ENCODE measurements at regions not wholly inside any gene's neighbourhood (a gene's known extent, or its start where the extent isn't known, plus 50 kb on each side); places are given as distances from the start of the nearest gene placed in this dataset.

GRCh38 chr5:125660231-125660895 is 762.8 kb upstream of the GRAMD2B start:
- Histone ChIP-seq H3K36me3 (ENCODE audit: control insufficient read depth, insufficient read depth, low read length) (no peaks in the 10 kb centered on the region), H3K9ac (ENCODE audit: extremely low read depth, low read length, poor library complexity, severe bottlenecking) (no peak overlapping the region), H3K27me3 (ENCODE audit: control insufficient read depth, insufficient read depth, low read length, poor library complexity, severe bottlenecking) (no peaks in the 10 kb centered on the region), H3K4me3 (ENCODE audit: low read length) (peak overlapping the region; percentile 54), H3K9me3 (ENCODE audit: control insufficient read depth, low read length) (peaks cover 23% of the 10 kb centered on the region), H3K4me1 (ENCODE audit: control insufficient read depth, insufficient read depth, low read length) (peaks cover 15% of the 10 kb centered on the region), H3K27ac (ENCODE audit: low read depth, low read length) (peak overlapping the region; percentile 56)
- TF ChIP-seq, protein P1, sequence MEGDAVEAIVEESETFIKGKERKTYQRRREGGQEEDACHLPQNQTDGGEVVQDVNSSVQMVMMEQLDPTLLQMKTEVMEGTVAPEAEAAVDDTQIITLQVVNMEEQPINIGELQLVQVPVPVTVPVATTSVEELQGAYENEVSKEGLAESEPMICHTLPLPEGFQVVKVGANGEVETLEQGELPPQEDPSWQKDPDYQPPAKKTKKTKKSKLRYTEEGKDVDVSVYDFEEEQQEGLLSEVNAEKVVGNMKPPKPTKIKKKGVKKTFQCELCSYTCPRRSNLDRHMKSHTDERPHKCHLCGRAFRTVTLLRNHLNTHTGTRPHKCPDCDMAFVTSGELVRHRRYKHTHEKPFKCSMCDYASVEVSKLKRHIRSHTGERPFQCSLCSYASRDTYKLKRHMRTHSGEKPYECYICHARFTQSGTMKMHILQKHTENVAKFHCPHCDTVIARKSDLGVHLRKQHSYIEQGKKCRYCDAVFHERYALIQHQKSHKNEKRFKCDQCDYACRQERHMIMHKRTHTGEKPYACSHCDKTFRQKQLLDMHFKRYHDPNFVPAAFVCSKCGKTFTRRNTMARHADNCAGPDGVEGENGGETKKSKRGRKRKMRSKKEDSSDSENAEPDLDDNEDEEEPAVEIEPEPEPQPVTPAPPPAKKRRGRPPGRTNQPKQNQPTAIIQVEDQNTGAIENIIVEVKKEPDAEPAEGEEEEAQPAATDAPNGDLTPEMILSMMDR (conservative IDR thresholded peaks at IDR 0.05), result peak; percentile 39
- Mint-ChIP-seq H3K9me3 (peaks cover 20% of the 10 kb centered on the region), H3K4me3 (no peak overlapping the region), H3K4me1 (peaks cover 36% of the 10 kb centered on the region), H3K27me3 (ENCODE audit: insufficient read depth) (no peaks in the 10 kb centered on the region), H3K36me3 (ENCODE audit: low read depth) (peaks cover 3% of the 10 kb centered on the region), H3K27ac (no peak overlapping the region)
- DNase-seq, result no peak
- 67 to 80% methylated on average over 1 of the region's 1 CpG for WGBS, 2 experiments (ENCODE audit: insufficient coverage in 1 of 2, insufficient read length in 1 of 2)

DNA sequence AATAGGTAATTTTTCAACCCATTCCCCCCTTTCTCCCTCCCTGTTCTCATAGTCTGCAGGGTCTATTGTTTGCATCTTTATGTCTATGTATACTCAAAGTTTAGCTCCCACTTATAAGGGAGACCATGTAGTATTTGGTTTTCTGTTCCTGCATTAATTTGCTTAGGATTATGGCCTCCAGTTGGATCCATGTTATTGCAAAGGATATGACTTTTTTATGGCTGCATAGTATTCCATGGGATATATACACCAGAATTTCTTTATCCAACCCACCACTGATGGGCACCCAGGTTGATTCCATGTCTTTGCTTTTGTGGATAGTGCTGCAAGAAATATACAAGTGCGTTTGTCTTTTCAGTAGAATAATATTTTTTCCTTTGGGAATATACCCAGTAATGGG is 761.6 kb upstream of the GRAMD2B start:
- no peak for DNase-seq
- no peaks in the 10 kb centered on the region for H3K27me3 Mint-ChIP-seq (ENCODE audit: insufficient read depth)
- no peak overlapping the region for H3K4me3 Mint-ChIP-seq
- no peak overlapping the region for H3K27ac ChIP-seq (ENCODE audit: low read depth, low read length)
- peaks cover 12% of the 10 kb centered on the region for H3K36me3 Mint-ChIP-seq (ENCODE audit: low read depth)
- peaks cover 4% of the 10 kb centered on the region for H3K36me3 ChIP-seq (ENCODE audit: control insufficient read depth, insufficient read depth, low read length)
- peaks cover 15% of the 10 kb centered on the region for H3K4me1 ChIP-seq (ENCODE audit: control insufficient read depth, insufficient read depth, low read length)
- no peaks in the 10 kb centered on the region for H3K27me3 ChIP-seq (ENCODE audit: control insufficient read depth, insufficient read depth, low read length, poor library complexity, severe bottlenecking)
- no peak overlapping the region for H3K4me3 ChIP-seq (ENCODE audit: low read length)
- 80 to 88% methylated on average over 1 of the region's 1 CpG for WGBS, 2 experiments (ENCODE audit: insufficient coverage in 1 of 2, insufficient read length in 1 of 2)
- H3K4me1 Mint-ChIP-seq, result peaks cover 36% of the 10 kb centered on the region
- H3K9me3 Mint-ChIP-seq, result peaks cover 32% of the 10 kb centered on the region
- H3K9ac ChIP-seq (ENCODE audit: extremely low read depth, low read length, poor library complexity, severe bottlenecking), result no peak overlapping the region
- TF ChIP-seq, protein P1 (conservative IDR thresholded peaks at IDR 0.05), result no peak
- peaks cover 35% of the 10 kb centered on the region for H3K9me3 ChIP-seq (ENCODE audit: control insufficient read depth, low read length)
- H3K27ac Mint-ChIP-seq, result no peak overlapping the region

DNA sequence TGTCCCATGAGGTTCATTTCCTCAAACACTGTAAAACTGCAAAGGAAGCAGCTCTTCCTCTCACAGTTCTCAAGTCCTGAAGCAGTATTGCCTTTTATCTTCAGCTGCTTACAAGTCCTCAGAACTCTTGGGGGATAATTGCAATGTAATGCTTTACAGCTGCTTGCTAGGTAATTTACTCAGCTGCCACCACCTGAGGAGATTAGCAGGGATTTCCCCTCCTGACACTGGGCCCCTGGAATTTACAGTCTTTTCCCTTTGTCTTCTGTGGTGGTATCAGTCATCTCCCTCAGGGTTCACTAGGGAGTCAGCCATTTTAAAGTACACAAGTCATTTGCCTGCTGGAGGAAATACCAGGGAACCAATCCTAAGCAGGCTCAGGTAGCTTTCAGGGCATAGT is 754.3 kb upstream of the GRAMD2B start:
- Histone ChIP-seq H3K27me3 (ENCODE audit: control insufficient read depth, insufficient read depth, low read length, poor library complexity, severe bottlenecking) (peaks cover 2% of the 10 kb centered on the region), H3K27ac (ENCODE audit: low read depth, low read length) (no peak overlapping the region), H3K36me3 (ENCODE audit: control insufficient read depth, insufficient read depth, low read length) (peaks cover 4% of the 10 kb centered on the region), H3K9me3 (ENCODE audit: control insufficient read depth, low read length) (peaks cover 46% of the 10 kb centered on the region), H3K4me3 (ENCODE audit: low read length) (peak overlapping the region; percentile 55), H3K4me1 (ENCODE audit: control insufficient read depth, insufficient read depth, low read length) (peaks cover 26% of the 10 kb centered on the region), H3K9ac (ENCODE audit: extremely low read depth, low read length, poor library complexity, severe bottlenecking) (peak overlapping the region; percentile 24)
- Mint-ChIP-seq H3K36me3 (ENCODE audit: low read depth) (peaks cover 17% of the 10 kb centered on the region), H3K4me1 (peaks cover 42% of the 10 kb centered on the region), H3K27ac (peak overlapping the region; percentile 92), H3K9me3 (peaks cover 43% of the 10 kb centered on the region), H3K4me3 (no peak overlapping the region), H3K27me3 (ENCODE audit: insufficient read depth) (peaks cover 1% of the 10 kb centered on the region)
- peak; percentile 87 for DNase-seq
- TF ChIP-seq, protein P1 (conservative IDR thresholded peaks at IDR 0.05), result no peak
